Medulla oblongata (tissue), 1 donor: ENCODE measurements at regions not wholly inside any gene's neighbourhood (a gene's known extent, or its start where the extent isn't known, plus 50 kb on each side); places are given as distances from the start of the nearest gene placed in this dataset.
"Not testable (repeated sequence)": the region's sequence is repeated elsewhere in the genome, so short reads cannot be mapped to it uniquely, and the experiment has no call there.

Experiments
- DNase-seq: peaks from one replicate; pipeline ENCODE4 v3.0.0-alpha.2; 2015; ENCODE audit errors: extremely low spot score

DNA sequence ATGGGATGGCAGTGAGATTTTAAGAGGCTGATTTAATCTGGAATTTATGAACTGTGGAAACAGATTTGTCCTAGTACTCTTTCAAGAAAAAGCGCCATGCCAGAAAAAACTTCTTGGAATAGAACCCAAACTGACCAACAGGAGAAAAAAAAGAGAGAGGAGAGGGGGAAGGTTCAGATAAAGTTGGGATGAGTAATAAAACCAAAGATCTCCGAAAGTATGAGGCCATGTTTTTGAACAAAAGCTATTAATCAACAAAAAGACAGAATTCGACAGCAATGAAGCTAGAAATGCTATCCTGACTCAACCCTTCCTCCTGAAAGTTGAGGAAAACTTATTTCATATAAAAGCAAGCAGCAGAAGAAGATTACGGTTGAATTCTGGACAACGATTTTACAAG, 135.5 kb downstream of the CEMIP2 start:
- no peak for DNase-seq

DNA sequence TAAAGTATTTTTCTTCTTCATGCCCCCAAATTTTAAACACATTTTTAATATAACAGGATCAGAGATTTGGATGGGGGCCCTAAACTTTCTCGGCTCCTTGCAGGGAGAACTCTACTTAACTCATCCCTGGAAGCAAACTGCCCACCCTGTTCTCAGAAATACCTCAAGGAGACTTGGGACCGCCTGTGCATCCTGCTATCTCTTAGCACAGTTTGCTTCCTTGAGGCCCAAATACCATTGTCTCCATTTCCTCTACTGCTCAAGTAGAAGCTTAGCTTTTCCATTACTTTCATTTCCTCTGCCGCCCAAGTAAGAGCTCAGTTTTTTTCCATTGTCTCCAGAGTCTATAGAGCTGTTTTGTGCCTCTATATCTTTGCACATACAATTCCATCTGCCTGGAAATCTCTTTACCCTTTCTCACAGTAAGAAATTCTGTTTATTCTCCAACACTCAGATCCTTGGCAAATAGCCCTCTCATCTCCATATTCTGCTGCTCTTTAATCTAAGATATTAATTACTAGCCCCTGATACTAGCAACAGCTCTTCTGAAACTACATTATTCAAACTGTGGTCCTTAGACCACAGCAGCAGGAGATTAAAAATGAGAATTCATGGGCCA, 137.8 kb downstream of the CEMIP2 start:
- DNase-seq: no peak

DNA sequence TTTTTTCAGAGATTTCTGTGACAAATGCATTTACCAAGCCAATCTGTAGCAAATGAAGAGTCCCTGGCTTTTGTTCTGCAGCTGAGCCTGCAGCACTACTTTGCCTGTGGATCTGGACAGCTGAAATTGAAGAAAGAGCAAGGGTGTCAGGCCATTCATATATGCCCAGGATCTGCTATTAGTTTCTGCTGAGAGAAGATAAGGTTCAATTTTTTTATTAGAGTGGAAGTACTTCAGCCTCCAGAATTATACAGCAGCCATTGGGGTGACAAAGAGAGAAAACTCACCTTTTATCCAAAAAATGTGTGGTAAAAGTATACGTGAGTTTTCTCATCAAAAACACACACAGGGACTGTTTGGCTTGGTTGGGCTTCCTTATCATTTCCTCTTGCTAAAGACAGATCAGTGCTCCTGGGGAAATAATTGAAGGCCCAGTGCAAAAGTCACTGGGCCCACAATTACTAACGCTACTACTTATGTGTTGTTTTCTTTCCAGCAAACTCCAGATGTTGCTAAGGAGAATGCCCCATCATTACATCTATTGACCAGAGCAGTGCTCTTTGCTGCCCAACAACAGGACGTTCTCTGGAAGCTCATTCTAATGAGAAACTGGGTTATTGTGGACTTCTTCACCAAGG, 138.6 kb downstream of the CEMIP2 start:
- DNase-seq: no peak

DNA sequence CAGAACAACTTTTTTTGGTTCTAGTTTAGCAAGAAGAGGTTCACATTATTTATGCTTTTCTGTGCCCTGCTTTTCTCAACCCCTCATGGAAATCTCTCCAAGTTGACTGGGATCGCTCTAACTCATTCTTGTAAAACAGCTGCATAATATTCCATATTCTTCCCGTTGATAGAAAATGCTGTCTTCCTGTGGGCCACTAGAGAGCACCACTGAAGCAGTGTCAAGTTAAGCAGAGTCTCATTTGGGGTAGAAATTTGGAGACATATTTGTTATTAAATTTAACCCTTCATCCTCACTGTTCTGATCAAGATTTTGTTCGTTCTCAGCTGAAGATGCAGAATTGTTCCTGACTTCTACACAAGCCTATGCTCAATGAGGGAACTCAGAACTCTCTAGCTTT, 140.1 kb downstream of the CEMIP2 start:
- no peak for DNase-seq

DNA sequence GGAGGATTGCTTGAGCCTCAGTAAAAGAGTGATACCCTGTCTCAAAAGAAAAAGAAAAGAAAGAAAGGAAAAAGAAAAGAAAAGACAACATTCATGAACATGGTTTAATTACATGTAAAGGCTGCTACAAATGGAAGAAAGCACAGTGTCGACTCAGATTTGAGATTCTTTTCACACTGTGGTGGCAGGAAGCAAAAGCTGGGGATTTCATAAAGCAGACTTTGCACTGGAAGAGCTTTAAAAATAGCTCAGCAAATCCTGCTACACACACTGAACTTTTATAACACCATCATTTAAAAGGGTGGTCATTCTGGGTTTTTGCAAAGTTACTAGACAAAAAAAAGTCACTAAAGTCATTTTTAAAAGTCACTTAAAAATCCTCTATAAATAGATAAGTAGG, 140.8 kb downstream of the CEMIP2 start:
- DNase-seq: no peak

DNA sequence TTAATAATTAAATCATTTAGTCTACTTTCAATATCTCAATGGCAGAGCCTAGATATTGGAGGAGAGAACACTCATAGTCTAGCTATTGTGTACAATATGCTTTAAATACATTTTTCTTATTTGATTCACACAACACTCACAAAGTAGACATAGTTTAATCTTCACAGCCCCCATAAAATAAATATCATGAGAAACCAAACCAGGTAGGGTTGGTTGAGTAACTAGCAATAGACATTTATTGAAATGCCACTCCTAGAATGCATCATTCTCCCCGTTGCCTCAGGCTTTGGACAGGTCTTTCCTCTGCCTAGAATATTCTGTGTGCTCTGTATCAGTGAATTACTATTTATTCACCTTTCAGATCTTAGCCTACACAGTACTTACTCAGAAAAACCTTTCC, 141.9 kb downstream of the CEMIP2 start:
- no peak for DNase-seq

DNA sequence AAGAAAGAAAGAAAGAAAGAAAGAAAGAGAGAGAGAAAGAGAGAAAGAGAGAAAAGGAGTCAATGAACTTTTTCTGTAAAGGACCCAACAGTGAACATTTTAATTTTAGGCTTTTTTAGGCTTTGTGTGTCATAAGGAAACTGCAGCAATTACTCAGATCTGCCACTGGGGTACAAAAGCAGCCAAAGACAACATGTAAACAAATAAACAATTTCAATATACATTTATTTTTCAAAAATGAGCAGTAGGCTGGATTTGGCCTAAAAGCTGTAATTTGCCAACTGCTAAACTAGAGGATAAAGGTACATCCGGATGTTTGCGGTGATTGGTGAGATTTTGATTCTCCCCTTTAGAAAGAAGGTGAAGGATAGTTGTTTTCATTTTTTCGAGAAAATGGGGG, 143.6 kb downstream of the CEMIP2 start:
- DNase-seq: no peak

DNA sequence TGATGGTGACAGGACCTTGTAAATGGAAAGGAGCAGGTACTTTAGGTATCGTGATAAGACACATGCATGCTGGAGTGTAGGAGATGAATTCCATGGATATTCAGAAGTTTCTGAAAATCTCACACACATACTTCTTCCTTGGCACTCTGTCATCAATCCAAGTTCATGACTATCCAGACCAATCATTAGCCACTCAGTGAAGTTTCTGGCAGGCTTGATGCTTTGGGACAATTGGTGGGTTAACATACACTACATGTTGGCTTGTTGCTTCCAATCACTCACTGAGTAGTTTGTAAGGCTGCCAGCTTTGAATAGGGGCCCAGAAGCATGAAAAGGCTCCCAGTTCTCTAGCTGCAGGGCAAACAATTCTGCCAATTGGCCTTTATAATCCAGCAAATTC, 147.6 kb downstream of the CEMIP2 start:
- peak; percentile 75 for DNase-seq

DNA sequence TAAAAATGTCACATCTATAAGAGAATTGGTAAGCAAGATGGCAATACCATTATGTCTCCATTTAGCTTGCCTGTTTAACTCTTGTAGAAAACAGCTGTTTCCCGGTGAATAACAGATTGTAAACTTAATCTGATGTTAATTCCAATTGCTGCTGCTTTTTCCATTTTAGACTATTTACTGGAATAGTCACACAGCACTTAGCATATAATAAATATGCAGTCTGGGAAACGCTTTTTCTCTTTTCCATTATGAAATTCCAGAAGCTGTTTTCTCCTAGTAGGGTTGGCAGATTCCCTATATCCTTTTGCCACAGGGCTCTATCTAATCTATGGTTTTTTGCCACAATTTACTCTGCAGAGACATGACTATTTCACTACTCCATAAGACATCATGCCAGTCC, 148.0 kb downstream of the CEMIP2 start:
- no peak for DNase-seq

DNA sequence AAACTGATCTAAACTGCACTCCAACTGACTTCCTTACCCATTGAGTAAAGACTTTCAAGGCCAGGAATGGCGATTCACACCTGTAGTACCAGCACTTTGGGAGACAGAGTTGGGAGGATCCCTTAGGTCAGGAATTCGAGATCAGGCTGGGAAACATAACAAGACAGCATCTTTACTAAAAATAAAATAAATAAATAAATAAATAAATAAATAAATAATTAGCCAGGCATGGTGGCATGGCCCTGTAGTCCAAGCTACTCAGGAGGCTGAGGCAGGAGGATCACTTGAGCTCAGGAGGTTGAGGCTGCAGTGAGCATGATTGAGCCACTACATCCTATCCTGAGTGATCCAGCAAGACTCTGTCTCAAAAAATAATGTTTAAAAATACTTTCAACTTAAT, 148.4 kb downstream of the CEMIP2 start:
- DNase-seq: no peak

DNA sequence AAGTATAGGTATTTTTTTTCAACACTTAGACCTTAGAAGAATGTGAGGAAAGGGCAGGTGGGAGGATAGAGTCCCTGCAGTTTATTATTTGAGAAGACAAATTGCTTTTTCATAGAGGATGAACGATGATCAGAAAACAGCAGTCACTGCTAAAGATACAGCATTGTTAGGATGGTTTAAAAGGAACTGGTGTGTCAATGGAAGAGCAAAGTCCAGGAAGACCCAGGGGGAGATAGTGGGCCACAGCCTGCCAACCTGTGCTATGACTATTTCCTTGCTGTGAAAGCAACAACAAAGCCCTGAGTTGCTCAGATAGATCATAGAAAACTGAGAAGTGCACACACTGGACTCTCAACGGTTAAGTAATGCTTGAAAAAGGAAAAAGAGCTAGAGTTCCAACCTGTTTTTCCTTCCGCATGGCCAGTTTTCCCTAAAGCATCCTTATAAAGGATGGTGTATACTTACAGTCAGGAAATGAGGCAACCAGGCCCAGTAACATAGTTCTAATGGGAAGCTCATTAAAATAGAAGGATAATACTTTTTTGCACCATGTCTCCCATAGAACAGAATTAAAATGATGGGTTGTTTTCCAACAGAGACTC, 153.8 kb downstream of the CEMIP2 start:
- DNase-seq: no peak

DNA sequence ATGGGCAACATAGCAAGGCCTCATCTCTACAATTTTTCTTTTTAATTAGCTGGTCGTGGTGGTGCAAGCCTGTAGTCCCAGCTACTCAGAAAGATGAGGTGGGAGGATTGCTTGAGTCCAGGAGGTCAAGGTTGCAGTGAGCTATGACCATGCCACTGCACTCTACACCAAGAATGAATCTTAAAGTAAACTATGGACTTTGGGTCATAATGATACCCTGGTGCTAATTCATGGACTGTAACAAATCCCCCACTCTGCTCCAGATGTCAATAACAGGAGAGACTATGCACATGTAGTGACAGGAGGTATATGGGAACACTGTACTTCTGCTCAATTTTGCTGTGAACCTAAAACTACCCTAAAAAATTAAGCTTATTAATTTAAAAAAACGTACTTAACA, 155.4 kb downstream of the CEMIP2 start:
- DNase-seq: no peak

DNA sequence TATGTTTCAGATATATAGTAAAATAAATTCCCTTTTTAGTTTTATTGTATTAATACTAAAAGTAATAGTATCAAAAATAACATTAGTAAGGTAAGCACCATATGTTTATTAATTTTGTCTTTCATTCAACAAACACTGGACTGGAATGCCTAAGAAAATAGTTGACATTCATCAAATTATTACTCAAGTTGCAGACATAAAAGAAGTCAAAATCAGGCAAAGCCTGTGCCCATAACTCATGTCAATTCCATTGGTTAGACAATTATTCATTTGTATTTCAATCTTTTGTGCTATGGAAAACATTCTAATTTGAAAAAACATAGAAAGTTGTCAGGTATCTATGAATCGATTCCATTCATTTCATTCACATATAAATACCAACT, 158.9 kb downstream of the CEMIP2 start:
- DNase-seq: no peak

DNA sequence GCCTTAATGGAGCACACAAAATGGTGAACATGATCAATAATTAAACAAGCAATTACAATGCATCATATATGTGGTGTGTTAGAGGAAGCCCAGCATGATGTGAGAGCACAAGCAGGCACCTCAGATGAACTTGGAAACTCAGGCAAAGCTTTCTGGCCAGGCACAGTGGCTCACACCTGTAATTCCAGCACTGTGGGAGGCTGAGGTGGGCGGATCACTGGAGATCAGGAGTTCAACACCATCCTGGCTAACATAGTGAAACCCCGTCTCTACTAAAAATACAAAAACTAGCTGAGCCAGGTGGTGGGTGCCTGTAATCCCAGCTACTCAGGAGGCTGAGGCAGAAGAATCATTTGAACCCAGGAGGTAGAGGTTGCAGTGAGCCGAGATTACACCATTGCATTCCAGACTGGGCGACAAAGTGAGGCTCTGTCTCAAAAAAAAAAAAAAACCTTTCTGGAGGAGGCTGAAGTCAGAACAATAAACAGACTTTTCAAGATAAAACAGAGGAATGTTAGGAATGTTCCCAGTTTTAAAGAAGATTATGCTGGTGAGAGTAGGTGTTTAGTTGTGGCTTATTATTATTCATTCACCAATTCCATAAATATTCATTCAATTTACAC, 159.4 kb downstream of the CEMIP2 start:
- DNase-seq: no peak

DNA sequence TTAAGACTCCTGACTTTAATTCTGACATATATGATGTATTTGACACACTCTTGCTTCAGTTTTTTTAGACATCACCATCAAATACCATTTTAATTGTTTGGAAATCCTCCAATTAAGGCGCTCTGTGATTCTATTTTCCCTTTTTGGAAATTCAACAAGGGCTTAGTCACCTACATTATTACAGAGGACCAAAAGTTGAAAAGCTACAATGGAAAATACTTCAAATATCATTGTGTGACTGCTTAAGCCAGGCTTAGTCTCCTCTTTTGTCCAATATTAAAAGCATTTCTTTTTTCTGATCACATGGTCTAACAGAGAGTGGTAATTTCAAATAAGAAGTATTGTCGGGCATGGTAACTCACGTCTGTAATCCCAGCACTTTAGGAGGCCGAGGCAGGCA, 160.3 kb downstream of the CEMIP2 start:
- no peak for DNase-seq

DNA sequence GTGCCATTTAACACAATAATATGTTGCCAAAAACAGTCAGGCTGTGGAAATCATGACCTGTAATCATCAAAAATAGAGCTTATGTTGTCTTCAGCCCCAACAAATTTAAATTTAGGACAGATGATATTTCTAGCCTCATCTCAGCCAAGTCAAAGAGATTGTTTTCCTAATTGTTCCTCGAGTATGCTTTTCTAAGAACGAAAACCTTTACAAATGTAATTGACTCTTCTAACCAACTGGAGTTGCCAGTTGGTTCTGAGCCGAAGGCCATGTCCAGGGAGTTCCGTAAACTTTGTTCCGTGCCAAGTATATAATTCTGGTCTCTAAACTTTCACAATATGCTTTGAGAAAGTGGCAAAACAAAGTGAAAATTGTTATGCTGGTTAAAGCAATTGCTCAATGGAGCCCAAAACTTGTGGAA, 160.8 kb downstream of the CEMIP2 start:
- no peak for DNase-seq

DNA sequence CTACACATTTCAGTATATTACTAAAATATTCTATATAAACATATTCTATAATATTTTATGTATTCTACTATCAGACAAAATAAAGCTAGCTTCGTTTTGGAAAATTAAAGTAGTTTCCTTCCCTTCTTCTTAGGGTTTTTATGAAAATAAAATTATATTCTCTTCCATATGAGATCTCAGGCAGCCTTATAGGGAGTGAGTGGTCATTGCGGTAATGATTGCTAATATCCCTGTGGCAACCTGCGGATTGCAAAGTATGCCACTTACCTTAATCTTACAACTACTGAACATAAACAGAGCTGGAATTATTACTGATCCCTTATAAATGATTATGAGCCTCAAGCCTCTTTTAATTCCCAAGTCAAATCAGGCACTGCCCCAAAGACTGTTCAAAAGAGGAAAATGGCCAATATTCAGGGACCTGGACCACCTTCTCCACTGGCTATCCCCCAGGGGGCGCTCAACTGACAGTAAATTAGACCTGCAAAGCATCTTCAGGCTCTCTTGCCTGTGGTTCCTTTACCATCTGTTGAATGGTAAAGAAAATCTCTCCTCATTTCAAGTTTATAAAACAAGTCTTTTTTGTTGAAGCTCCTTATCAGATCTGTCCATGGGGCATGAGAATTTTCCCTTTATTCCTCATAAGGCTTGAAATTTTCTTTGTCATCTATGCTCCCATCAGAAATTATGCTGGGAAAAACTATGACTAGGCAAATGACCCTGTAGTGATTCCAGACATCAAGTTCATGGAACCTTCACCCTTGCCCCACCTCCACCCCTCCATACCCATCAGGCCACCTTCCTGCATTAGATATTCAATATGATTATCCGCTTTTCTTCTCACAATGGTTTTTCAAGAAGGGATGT, 163.9 kb downstream of the CEMIP2 start:
- peak; percentile 84 for DNase-seq

DNA sequence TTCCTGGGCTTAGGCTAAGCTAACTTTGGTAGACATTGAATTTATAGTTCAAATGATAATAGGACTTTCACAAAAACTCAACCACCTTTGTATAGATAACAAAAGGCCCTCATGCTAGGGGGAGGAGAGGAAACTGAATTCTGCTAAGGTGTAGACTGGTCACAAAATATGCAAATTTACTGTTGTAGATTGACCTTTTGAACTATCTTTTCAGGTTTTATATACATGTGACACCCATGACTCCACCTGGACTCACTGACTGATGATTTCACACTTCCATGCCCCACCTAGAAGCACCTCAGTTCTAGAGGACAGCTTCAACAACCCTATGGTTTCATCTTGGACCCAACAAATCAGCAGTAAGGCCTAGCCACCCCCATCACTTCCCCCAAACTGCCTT, 165.7 kb downstream of the CEMIP2 start:
- DNase-seq: no peak

DNA sequence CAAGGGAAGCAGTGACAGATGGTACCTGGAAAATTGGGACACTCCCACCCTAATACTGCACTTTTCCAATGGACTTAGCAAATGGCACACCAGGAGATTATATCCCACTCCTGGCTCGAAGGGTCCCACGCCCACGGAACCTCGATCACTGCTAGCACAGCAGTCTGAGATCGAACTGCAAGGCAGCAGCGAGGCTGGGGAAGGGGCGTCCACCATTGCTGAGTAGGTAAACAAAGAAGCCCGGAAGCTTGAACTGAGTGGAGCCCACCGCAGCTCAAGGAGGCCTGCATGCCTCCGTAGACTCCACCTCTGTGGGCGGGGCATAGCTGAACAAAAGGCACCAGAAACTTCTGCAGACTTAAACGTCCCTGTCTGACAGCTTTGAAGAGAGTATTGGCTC, 172.6 kb downstream of the CEMIP2 start:
- DNase-seq: not testable (repeated sequence)

DNA sequence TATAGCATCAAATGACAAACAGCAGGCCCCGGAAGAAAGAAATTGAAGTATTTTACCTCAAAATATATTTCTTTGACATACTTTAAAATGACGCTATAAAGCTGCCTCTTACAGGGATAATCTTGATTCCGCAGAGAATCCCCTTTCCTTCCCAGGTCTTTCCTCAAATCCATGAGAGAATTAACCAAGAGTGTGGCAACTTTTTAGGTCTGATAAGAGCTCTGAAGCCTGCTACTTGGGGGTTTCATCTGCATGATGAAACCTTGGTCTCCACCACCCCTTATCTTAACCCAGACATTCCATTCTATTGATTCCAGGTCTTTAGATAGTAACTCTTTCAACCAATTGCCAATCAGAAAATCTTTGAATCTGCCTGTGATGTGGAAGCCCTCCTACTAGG, 173.8 kb downstream of the CEMIP2 start:
- DNase-seq: no peak

DNA sequence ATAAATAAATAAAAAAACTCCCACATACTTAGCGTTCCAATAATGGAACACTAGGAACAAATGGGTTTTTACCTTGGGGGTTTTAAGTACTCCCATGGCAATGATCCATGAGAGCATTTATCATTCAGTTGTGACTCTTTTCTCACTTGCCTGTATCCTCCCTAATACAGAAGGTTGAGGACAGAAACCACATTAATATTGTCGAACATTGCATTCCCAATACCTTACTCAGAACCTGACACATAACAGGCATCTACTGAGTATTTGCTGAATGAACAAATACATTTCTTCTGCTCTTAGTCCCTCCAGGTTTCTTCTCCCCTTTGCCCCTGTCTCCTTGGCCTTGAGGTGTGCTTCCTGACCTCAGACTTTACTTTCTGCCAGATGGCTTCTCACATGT, 175.9 kb downstream of the CEMIP2 start:
- DNase-seq: no peak

DNA sequence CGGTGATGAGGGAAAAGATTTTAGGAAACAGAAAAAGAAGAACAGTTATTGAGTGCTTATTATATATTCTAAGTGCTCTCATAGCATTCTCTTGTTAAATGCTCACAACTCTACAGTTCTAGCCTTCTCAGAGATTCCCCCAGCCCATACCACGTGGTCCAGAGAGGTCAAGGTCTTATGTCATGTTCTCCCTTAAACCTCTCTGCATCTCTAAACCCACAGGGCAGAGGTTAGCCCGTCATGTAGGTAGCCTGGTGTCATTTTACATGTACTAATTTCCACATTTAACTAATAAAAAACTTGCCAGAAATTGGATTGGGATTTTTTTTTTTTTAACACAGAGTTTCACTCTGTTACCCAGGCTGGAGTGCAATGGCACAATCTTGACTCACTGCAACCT, 178.0 kb downstream of the CEMIP2 start:
- DNase-seq: no peak
